Activated CD8-positive, alpha-beta T cell treated with anti-CD3 and anti-CD28 coated beads, Interleukin-2, amount 10 ng/mL, durations not matched to agents 7 days and 5 days (primary cell): ENCODE measurements at regions not wholly inside any gene's neighbourhood (a gene's known extent, or its start where the extent isn't known, plus 50 kb on each side); places are given as distances from the start of the nearest gene placed in this dataset.

ENCODE experiments used
- ATAC-seq: fragments of 150-1000 bp; cut with Tn5 transposase; one replicate; pipeline ENCODE4 v1.10.0; 2021; ENCODE audit warnings: moderate library complexity
- CTCF ChIA-PET: fragments of 350-600 bp; sonication (Branson Sonifier 250); formaldehyde crosslinking; loops from one replicate; lab custom pipeline; 2021; ENCODE audit warnings: antibody characterized with exemption; lab: Charles Lee
- POLR2A ChIA-PET: fragments of 350-600 bp; sonication (Branson Sonifier 250); formaldehyde crosslinking; loops from one replicate; lab custom pipeline; 2021; ENCODE audit warnings: antibody characterized with exemption; lab: Charles Lee
- DNase-seq: peaks from one replicate; pipeline ENCODE4 v3.0.0-alpha.2; 2020
- H3K27ac Mint-ChIP-seq: one replicate; pipeline ENCODE4 v1.8.0; 2021; ENCODE audit warnings: mild to moderate bottlenecking, mixed read lengths
- H3K27me3 Mint-ChIP-seq: one replicate; pipeline ENCODE4 v1.8.0; 2021; ENCODE audit warnings: low read depth, mixed read lengths
- H3K36me3 Mint-ChIP-seq: one replicate; pipeline ENCODE4 v1.8.0; 2021; ENCODE audit warnings: low read depth, mixed read lengths
- H3K4me1 Mint-ChIP-seq: one replicate; pipeline ENCODE4 v1.8.0; 2021; ENCODE audit warnings: low read depth, mixed read lengths
- H3K4me3 Mint-ChIP-seq: one replicate; pipeline ENCODE4 v1.8.0; 2021; ENCODE audit warnings: mild to moderate bottlenecking, mixed read lengths
- H3K9me3 Mint-ChIP-seq: one replicate; pipeline ENCODE4 v1.8.0; 2022; ENCODE audit warnings: mixed read lengths; ENCODE audit not compliant: insufficient read depth

DNA sequence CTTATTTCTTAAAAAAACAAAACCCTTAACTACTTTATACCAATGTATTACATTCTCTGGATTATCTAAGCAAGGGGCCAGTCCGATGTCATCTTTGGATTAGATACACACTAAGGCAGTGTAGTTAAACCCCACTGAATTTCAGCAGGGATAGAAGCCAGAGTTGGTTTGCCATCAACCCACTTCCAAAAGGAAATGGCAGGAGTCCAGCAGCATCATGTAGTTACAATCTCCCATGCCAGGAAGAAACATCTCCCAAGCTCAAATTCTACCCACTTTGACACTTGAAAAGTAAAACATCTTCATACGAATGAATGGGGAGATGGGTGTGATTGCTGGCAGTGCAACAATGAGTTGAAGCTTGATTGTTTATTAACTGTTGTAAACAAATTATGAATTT, 203.5 kb upstream of the PLXNC1 start:
- H3K27ac Mint-ChIP-seq, result no peak overlapping the region
- ChIA-PET POLR2A (interaction anchor here (0.6 kb wide), 1 partner anchor 439 kb away, joined by 3 read pairs; no protein-coding TSS in a partner anchor), CTCF (no interaction called here)
- no peak for DNase-seq
- H3K4me3 Mint-ChIP-seq, result no peak overlapping the region
- no peak for ATAC-seq
- no peaks in the 10 kb centered on the region for H3K4me1 Mint-ChIP-seq
- H3K27me3 Mint-ChIP-seq, result peaks cover 18% of the 10 kb centered on the region
- H3K9me3 Mint-ChIP-seq, result peaks cover 9% of the 10 kb centered on the region
- H3K36me3 Mint-ChIP-seq, result peaks cover 3% of the 10 kb centered on the region

DNA sequence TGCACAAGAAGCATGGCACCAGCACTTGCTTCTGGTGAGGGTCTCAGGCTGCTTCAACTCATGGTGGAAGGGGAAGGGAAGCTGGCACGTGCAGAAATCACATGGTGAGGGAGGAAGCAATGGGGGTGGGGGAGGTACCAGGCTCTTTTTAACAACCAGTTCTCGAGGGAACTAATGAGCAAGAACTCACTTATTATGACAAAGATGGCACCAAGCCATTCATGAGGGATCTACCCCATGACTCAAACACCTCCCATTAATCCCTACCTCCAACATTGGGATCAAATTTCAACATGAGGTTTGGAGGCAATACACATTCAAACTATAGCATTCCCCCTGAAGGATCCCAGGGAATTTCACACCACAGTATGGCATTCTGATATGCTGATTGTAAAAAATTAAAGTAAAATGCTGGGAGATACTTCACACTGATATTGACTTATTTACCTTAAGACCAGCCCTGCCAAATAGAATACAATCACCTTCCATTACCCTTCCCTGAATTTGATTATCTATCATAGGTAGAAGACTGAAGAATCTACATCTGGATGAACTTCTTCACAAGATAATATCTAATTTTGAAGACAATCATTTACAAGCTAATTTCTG, 201.7 kb upstream of the PLXNC1 start:
- no peak for ATAC-seq
- Mint-ChIP-seq H3K9me3 (peaks cover 11% of the 10 kb centered on the region), H3K4me1 (no peaks in the 10 kb centered on the region), H3K27me3 (peaks cover 18% of the 10 kb centered on the region), H3K36me3 (peaks cover 3% of the 10 kb centered on the region), H3K4me3 (no peak overlapping the region), H3K27ac (no peak overlapping the region)
- ChIA-PET POLR2A (no interaction called here), CTCF (interaction anchor here (0.7 kb wide), 1 partner anchor 155 kb away, joined by 3 read pairs; no protein-coding TSS in a partner anchor)
- no peak for DNase-seq

DNA sequence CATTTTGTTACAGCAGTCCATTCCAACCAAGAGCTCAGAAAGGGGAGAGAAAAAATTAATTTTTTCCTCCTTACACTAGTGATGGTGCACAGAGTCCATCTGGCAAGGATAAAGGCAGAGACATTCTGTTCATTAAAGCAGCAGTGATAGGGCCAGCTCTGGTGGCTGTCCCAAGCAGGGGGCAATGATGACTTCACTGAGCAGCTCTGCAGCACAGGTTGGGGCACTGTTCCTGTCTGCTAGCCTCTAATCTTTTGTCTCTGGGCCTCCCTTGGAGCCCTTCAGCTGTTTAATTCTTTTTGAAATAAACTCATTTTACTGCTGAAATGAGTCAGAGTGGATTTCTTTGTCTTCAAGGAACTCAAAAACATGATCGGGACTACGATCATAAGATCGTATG, 200.9 kb upstream of the PLXNC1 start:
- ATAC-seq, result no peak
- Mint-ChIP-seq H3K27ac (no peak overlapping the region), H3K4me3 (no peak overlapping the region), H3K9me3 (peaks cover 11% of the 10 kb centered on the region), H3K4me1 (peaks cover 6% of the 10 kb centered on the region), H3K27me3 (peaks cover 18% of the 10 kb centered on the region), H3K36me3 (peaks cover 3% of the 10 kb centered on the region)
- no peak for DNase-seq
- ChIA-PET CTCF (interaction anchor here (0.8 to 0.9 kb wide), 2 partner anchors 155 to 180 kb away, joined by 4 to 5 read pairs; no protein-coding TSS in a partner anchor), POLR2A (no interaction called here)

DNA sequence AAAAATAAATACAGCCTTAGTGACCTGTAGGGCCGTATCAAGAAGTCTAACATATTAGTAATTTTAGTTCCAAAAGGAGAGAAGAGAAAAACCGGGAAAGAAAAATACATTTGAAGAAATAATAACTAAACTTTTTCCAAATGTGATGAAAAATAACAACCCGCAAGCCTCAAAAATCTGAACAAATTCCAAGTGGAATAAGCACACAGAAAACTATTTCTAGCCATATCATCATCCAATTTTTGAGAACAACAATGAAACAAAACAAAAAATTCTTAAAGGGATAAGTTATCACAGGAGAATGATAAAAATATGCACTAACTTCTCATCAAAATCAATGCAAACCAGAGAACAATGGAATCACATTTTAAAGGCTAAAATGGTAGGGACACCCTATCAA, 198.1 kb upstream of the PLXNC1 start:
- DNase-seq, result no peak
- ATAC-seq, result no peak
- POLR2A ChIA-PET, result no interaction called here
- peaks cover 3% of the 10 kb centered on the region for H3K36me3 Mint-ChIP-seq
- no peak overlapping the region for H3K27ac Mint-ChIP-seq
- H3K4me3 Mint-ChIP-seq, result no peak overlapping the region
- peaks cover 15% of the 10 kb centered on the region for H3K27me3 Mint-ChIP-seq
- CTCF ChIA-PET, result no interaction called here
- peaks cover 11% of the 10 kb centered on the region for H3K9me3 Mint-ChIP-seq
- H3K4me1 Mint-ChIP-seq, result peaks cover 6% of the 10 kb centered on the region

DNA sequence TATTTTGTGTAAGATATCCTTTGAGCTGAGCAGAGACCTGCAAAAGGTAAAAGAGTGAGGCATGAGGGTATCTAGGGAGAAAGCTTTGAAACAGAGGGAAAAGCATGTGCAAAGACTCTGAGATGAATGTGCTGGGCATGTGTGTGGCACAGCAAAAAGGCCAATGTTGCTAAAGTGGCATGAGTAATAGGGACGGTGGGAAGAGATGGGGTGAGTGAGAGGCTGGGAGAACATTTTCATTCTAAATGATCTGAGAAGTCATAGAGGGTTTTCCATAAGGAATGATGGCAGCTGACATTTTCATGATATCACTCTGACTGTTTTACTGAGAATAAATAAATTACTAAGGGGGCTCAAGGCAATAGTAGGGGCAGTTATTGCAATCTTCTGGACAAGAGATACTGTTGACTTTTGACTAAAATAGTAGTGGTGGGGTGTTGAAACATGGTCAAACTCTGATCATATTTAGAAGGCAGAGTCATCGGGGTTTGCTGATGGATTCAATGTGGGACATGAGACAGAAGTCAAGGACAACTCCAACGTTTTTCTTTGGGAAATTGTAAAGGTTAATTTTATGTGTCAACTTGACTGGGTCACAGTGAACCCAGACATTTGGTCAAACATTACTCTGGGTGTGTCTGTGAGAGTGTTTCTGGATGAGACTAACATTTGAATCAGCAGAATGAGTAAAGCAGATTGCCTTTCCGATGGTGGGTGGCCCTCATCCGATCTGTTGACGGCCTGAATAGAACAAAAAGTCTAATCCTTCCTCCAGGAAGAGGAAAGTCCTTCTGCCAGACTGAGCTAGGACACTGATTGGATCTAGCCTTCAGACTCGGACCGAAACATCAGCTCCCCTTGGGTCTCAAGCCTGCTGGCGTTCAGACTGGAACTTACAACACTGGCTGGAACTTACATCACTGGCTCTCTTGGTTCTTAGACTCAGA, 193.9 kb upstream of the PLXNC1 start:
- H3K27ac Mint-ChIP-seq, result no peak overlapping the region
- H3K9me3 Mint-ChIP-seq, result peaks cover 5% of the 10 kb centered on the region
- H3K4me1 Mint-ChIP-seq, result peaks cover 6% of the 10 kb centered on the region
- peaks cover 6% of the 10 kb centered on the region for H3K36me3 Mint-ChIP-seq
- ATAC-seq (no peak), DNase-seq (no peak)
- CTCF ChIA-PET, result no interaction called here
- POLR2A ChIA-PET, result no interaction called here
- H3K27me3 Mint-ChIP-seq, result no peaks in the 10 kb centered on the region
- H3K4me3 Mint-ChIP-seq, result no peak overlapping the region

DNA sequence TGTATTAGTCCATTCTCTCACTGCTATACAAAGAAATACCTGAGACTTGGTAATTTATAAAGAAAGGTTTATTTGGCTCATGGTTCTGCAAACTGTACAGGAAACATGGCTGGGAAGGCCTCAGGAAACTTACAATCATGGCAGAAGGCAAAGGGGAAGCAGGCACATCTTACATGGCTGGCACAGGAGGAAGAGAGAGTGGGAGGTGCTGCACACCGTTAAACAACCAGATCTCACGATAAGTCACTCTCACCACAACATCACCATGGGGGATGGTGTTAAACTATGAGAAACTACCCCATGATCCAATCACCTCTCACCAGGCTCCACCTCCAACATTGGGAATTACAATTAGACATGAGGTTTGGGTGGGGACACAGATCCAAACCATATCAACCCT, 191.8 kb upstream of the PLXNC1 start:
- Mint-ChIP-seq H3K4me1 (peaks cover 6% of the 10 kb centered on the region), H3K27me3 (no peaks in the 10 kb centered on the region), H3K27ac (no peak overlapping the region), H3K36me3 (peaks cover 3% of the 10 kb centered on the region), H3K4me3 (no peak overlapping the region), H3K9me3 (peaks cover 10% of the 10 kb centered on the region)
- CTCF ChIA-PET, result interaction anchor here (0.7 to 2.0 kb wide), 2 partner anchors 51 to 215 kb away, joined by 3 to 5 read pairs; no protein-coding TSS in a partner anchor
- POLR2A ChIA-PET, result no interaction called here
- ATAC-seq, result no peak
- DNase-seq, result no peak

DNA sequence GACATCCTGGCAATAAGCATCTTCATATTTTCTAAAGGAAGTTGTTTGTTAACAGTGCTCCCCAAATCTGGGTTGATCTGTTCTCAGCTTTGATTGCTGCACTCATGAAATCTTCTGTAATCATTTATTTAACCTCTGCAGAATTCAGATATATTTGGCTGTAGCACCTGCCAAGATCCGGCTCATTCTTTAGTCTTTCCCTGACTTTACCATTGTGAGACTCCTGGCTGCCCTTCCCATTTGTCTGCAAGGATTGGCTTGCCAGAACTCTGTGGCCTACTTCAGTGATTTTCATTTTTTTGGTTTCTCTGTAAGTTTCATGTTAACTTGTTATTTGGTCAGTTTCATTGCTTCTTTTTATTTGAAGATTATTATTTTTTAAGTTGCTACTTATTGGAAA, 191.2 kb upstream of the PLXNC1 start:
- ATAC-seq (no peak), DNase-seq (no peak)
- Mint-ChIP-seq H3K9me3 (peaks cover 10% of the 10 kb centered on the region), H3K4me1 (peaks cover 4% of the 10 kb centered on the region), H3K27ac (no peak overlapping the region), H3K36me3 (peaks cover 3% of the 10 kb centered on the region), H3K27me3 (no peaks in the 10 kb centered on the region), H3K4me3 (no peak overlapping the region)
- POLR2A ChIA-PET, result no interaction called here
- CTCF ChIA-PET, result interaction anchor here (2.0 kb wide), 1 partner anchor 52 kb away, joined by 5 read pairs; no protein-coding TSS in a partner anchor

DNA sequence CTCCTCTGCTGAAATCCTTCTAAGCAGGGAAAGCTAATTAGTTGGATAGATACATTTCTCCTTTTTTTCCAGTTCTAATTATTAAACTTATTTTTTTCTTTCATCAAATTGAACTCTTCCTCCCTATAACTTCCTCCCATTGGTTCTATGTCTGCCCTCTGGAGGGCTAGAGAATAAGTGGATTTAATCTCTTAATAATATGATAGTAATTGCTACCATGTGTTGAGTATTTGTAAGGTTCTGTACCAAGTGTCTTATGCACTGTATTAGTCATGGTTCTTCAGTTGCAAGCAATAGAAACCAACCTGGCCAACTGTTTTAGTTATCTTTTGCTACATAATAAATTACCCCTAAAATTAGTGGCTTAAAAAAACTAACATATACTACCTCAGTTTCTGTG, 190.5 kb upstream of the PLXNC1 start:
- H3K27ac Mint-ChIP-seq, result no peak overlapping the region
- no peak overlapping the region for H3K4me3 Mint-ChIP-seq
- ChIA-PET CTCF (interaction anchor here (1.2 kb wide), 1 partner anchor 144 kb away, joined by 3 read pairs; no protein-coding TSS in a partner anchor), POLR2A (interaction anchor here (0.5 kb wide), 1 partner anchor 946 kb away, joined by 3 read pairs; no protein-coding TSS in a partner anchor)
- DNase-seq (no peak), ATAC-seq (no peak)
- no peaks in the 10 kb centered on the region for H3K27me3 Mint-ChIP-seq
- H3K9me3 Mint-ChIP-seq, result peaks cover 10% of the 10 kb centered on the region
- H3K4me1 Mint-ChIP-seq, result no peaks in the 10 kb centered on the region
- H3K36me3 Mint-ChIP-seq, result peaks cover 3% of the 10 kb centered on the region

DNA sequence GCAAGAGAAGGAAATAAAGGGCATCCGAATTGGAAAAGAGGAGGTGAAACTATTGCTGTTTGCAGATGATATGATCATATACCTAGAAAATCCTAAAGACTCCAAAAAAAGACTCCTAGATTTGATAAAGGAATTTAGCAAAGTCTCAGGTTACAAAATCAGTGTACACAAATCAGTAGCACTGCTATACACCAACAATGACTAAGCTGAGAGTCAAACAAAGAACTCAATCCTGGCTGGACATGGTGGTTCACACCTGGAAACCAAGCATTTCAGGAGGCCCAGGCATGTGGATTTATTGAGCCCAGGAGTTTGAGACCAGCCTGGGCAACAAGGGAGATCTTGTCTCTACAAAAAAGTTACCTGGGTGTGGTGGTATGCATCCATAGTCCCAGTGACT, 188.7 kb upstream of the PLXNC1 start:
- Mint-ChIP-seq H3K4me3 (no peak overlapping the region), H3K4me1 (no peaks in the 10 kb centered on the region), H3K36me3 (peaks cover 3% of the 10 kb centered on the region), H3K27me3 (no peaks in the 10 kb centered on the region), H3K9me3 (peaks cover 10% of the 10 kb centered on the region), H3K27ac (no peak overlapping the region)
- ChIA-PET POLR2A (no interaction called here), CTCF (no interaction called here)
- ATAC-seq (no peak), DNase-seq (no peak)

DNA sequence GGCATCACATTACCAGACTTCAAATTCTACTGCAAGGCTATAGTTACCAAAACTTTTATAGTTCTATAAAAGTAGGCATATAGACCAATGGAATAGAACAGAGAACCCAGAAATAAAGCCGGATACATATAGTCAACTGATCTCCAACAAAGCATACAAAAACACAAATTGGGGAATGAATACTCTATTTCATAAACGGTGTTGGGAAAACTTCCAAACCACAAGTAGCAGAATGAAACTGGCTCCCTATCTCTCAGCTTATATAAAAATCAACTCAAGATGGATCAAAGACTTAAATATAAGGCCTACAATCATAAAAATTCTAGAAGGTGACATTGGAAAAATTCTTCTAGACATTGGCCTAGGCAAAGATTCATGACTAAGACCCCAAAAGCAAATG, 187.9 kb upstream of the PLXNC1 start:
- DNase-seq, result no peak
- ChIA-PET CTCF (no interaction called here), POLR2A (no interaction called here)
- H3K27ac Mint-ChIP-seq, result no peak overlapping the region
- H3K4me1 Mint-ChIP-seq, result no peaks in the 10 kb centered on the region
- peaks cover 3% of the 10 kb centered on the region for H3K27me3 Mint-ChIP-seq
- H3K9me3 Mint-ChIP-seq, result peaks cover 10% of the 10 kb centered on the region
- H3K4me3 Mint-ChIP-seq, result no peak overlapping the region
- peaks cover 3% of the 10 kb centered on the region for H3K36me3 Mint-ChIP-seq
- ATAC-seq, result no peak

DNA sequence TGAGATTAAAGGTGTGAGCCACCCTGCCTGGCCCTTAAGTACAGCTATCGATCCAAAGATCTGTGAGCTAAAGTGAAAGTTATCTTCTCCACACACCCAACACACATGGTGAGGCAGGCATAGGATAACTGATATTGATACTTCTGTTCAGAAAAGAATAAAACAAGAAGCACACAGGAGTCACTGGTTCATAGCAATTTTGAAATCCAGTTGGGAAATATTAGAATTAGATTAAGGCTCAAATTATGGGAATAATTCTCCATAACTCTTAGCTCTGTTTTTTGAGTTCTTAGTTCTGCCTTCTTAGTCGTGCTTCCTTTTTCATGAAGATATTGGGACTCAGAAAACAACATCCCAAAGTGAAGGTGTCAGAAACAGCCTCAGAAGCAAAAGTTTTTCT, 186.0 kb upstream of the PLXNC1 start:
- no peak overlapping the region for H3K4me3 Mint-ChIP-seq
- H3K9me3 Mint-ChIP-seq, result peaks cover 10% of the 10 kb centered on the region
- H3K27ac Mint-ChIP-seq, result no peak overlapping the region
- ATAC-seq (no peak), DNase-seq (no peak)
- ChIA-PET CTCF (interaction anchor here (0.8 kb wide), 1 partner anchor 139 kb away, joined by 4 read pairs; no protein-coding TSS in a partner anchor), POLR2A (no interaction called here)
- H3K4me1 Mint-ChIP-seq, result no peaks in the 10 kb centered on the region
- peaks cover 3% of the 10 kb centered on the region for H3K27me3 Mint-ChIP-seq
- H3K36me3 Mint-ChIP-seq, result no peaks in the 10 kb centered on the region

DNA sequence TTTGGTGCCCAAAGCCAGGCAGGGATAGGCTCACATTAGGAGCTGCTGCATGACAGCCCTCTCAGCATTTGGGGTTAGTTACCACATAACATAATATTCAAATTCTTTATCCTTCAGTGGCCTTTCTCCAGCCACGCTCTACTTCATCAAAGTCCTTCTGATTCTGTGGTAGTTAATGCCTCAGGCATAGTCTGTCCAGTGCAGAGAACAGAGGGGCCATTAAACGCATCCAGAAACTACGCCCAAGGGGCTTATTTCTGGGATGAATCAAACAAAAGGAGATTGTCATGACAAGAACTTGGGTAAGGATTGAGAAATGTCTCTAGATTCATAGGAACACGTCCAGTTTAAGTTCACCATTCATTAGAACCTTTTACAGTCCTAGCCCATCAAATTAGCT, 183.4 kb upstream of the PLXNC1 start:
- CTCF ChIA-PET, result no interaction called here

More for the DNA sequence above, 183.4 kb upstream of the PLXNC1 start:
- ATAC-seq, result no peak
- Mint-ChIP-seq H3K27ac (no peak overlapping the region), H3K27me3 (peaks cover 7% of the 10 kb centered on the region), H3K36me3 (no peaks in the 10 kb centered on the region), H3K4me3 (no peak overlapping the region), H3K4me1 (peaks cover 11% of the 10 kb centered on the region), H3K9me3 (peaks cover 10% of the 10 kb centered on the region)
- DNase-seq, result no peak
- POLR2A ChIA-PET, result no interaction called here
